SK-N-SH (cell line): ENCODE measurements at regions not wholly inside any gene's neighbourhood (a gene's known extent, or its start where the extent isn't known, plus 50 kb on each side); places are given as distances from the start of the nearest gene placed in this dataset.

ENCODE experiments used
- CTCF ChIA-PET: fragments of 300-600, 350-600 bp; formaldehyde crosslinking; extraction: SDS; loops from one replicate; lab custom pipeline; 2021; lab: Yijun Ruan, JAX
- POLR2A ChIA-PET: fragments of 350-600 bp; sonication (Branson Sonifier 250); formaldehyde crosslinking; extraction: SDS; loops from one replicate; lab custom pipeline; 2020; ENCODE audit warnings: antibody characterized with exemption, inconsistent platforms; lab: Yijun Ruan, JAX
- DNase-seq: peaks from one replicate; pipeline ENCODE4 v3.0.0; 2012
- H2AFZ ChIP-seq: fragments of 200-600 bp; sonication (generic); 2 replicates; pipeline ENCODE4 v1.8.1; 2016; ENCODE audit warnings: antibody characterized with exemption, mild to moderate bottlenecking, low read depth
- H3F3A ChIP-seq: fragments of 200-600 bp; sonication (generic); replicated peaks from 2 replicates; pipeline ENCODE3; 2016; ENCODE audit warnings: antibody characterized with exemption, mild to moderate bottlenecking; ENCODE audit not compliant: insufficient read depth
- H3K27ac ChIP-seq, 2 experiments: fragments of 200-500 bp in 1 of 2; fragments of 200-600 bp in 1 of 2; sonication (Bioruptor generic) in 1 of 2; sonication (generic), shearing (Covaris generic) in 1 of 2; 2 replicates each; pipeline versions ENCODE4 v1.5.1 to v1.6.1; 2014 to 2016; ENCODE audit warnings: low read depth in 2 of 2, inconsistent platforms in 1 of 2, low read length in 1 of 2, mild to moderate bottlenecking in 1 of 2, mixed read lengths in 1 of 2
- H3K27me3 ChIP-seq: fragments of 200-600 bp; sonication (generic), shearing (Covaris generic); 2 replicates; pipeline ENCODE4 v1.6.1; 2016; ENCODE audit warnings: mixed run types; ENCODE audit not compliant: insufficient read depth
- H3K36me3 ChIP-seq, 2 experiments: fragments of 200-500 bp in 1 of 2; fragments of 200-600 bp in 1 of 2; sonication (Bioruptor generic) in 1 of 2; sonication (generic) in 1 of 2; replicated peaks in 1 of 2; 2 replicates each; pipeline versions ENCODE3 to v1.5.1; 2014 to 2016; ENCODE audit warnings: low read length in 1 of 2, mild to moderate bottlenecking in 1 of 2; ENCODE audit not compliant: insufficient read depth in 2 of 2, control insufficient read depth in 1 of 2
- H3K4me1 ChIP-seq, 2 experiments: fragments of 200-500 bp in 1 of 2; fragments of 200-600 bp in 1 of 2; sonication (Bioruptor generic) in 1 of 2; sonication (generic), shearing (Covaris generic) in 1 of 2; 2 replicates each; pipeline versions ENCODE4 v1.5.1 to v1.6.1; 2014 to 2016; ENCODE audit warnings: low read depth in 1 of 2, low read length in 1 of 2, mixed run types in 1 of 2; ENCODE audit not compliant: insufficient read depth in 2 of 2, control insufficient read depth in 1 of 2
- H3K4me2 ChIP-seq: fragments of 200-600 bp; sonication (generic), shearing (Covaris generic); 2 replicates; pipeline ENCODE4 v1.6.1; 2017; ENCODE audit warnings: mixed run types
- H3K4me3 ChIP-seq, 2 experiments: fragments of 200-500 bp in 1 of 2; fragments of 200-600 bp in 1 of 2; sonication (Bioruptor generic) in 1 of 2; sonication (generic), shearing (Covaris generic) in 1 of 2; 2 replicates each; pipeline versions ENCODE4 v1.5.1 to v1.8.1; 2014 to 2016; ENCODE audit warnings: low read depth in 2 of 2, inconsistent platforms in 1 of 2, low read length in 1 of 2, mild to moderate bottlenecking in 1 of 2, mixed read lengths in 1 of 2, moderate library complexity in 1 of 2
- H3K79me2 ChIP-seq: fragments of 200-600 bp; sonication (generic); 2 replicates; pipeline ENCODE4 v1.8.1; 2017; ENCODE audit warnings: mild to moderate bottlenecking; ENCODE audit not compliant: insufficient read depth
- H3K9ac ChIP-seq: fragments of 200-600 bp; sonication (generic); 2 replicates; pipeline ENCODE4 v1.6.1; 2017; ENCODE audit warnings: mixed run types
- H3K9me2 ChIP-seq: fragments of 200-600 bp; sonication (generic); 2 replicates; pipeline ENCODE4 v1.6.1; 2017; ENCODE audit warnings: mixed run types
- H3K9me3 ChIP-seq: fragments of 200-600 bp; sonication (generic); 2 replicates; pipeline ENCODE4 v1.6.1; 2017; ENCODE audit warnings: mixed run types, mild to moderate bottlenecking, moderate library complexity
- H4K20me1 ChIP-seq: fragments of 200-600 bp; sonication (generic); 2 replicates; pipeline ENCODE4 v1.6.1; 2017; ENCODE audit warnings: mild to moderate bottlenecking, mixed run types; ENCODE audit not compliant: insufficient read depth
- ELF1 ChIP-seq: IDR thresholded peaks from 2 replicates; pipeline ENCODE4 v1.4.0; 2012
- EP300 ChIP-seq, 2 experiments: IDR thresholded peaks; 2 replicates each; pipeline versions ENCODE4 v1.4.0 to v1.6.1; 2012; ENCODE audit warnings: borderline replicate concordance in 1 of 2, low read depth in 1 of 2, low read length in 1 of 2
- FOSL2 ChIP-seq: IDR thresholded peaks from 2 replicates; pipeline ENCODE4 v1.4.0; 2012; ENCODE audit warnings: low read depth, mild to moderate bottlenecking, moderate library complexity, borderline replicate concordance
- FOXM1 ChIP-seq: IDR thresholded peaks from 2 replicates; pipeline ENCODE4 v1.4.0; 2012; ENCODE audit warnings: low read depth, mild to moderate bottlenecking
- GATA2 ChIP-seq: sonication (generic); formaldehyde crosslinking; IDR thresholded peaks from 2 replicates; pipeline ENCODE4 v1.5.0; 2020; ENCODE audit warnings: mild to moderate bottlenecking, missing genetic modification reagents
- JUND ChIP-seq: IDR thresholded peaks from 2 replicates; pipeline ENCODE4 v1.4.0; 2012
- MXI1 ChIP-seq: IDR thresholded peaks from 2 replicates; pipeline ENCODE4 v1.6.1; 2012; ENCODE audit warnings: mild to moderate bottlenecking, low read depth, low read length, improper control_type of control experiment
- NFIC ChIP-seq: IDR thresholded peaks from 2 replicates; pipeline ENCODE4 v1.4.0; 2012; ENCODE audit warnings: borderline replicate concordance
- NRF1 ChIP-seq: IDR thresholded peaks from 2 replicates; pipeline ENCODE4 v1.6.1; 2012; ENCODE audit warnings: low read depth, mild to moderate bottlenecking, low read length
- PBX3 ChIP-seq: IDR thresholded peaks from 2 replicates; pipeline ENCODE4; 2012
- POLR2AphosphoS5 ChIP-seq: IDR thresholded peaks from 2 replicates; pipeline ENCODE4 v1.6.1; 2012; ENCODE audit warnings: low read depth, low read length
- RAD21 ChIP-seq: IDR thresholded peaks from 2 replicates; pipeline ENCODE4 v1.6.1; 2012; ENCODE audit warnings: mild to moderate bottlenecking, low read length
- RCOR1 ChIP-seq: fragments of 150-350 bp; IDR thresholded peaks from 2 replicates; pipeline ENCODE4 v1.6.1; 2017; ENCODE audit warnings: antibody characterized with exemption, low read length
- REST ChIP-seq: IDR thresholded peaks from 2 replicates; pipeline ENCODE4 v1.6.1; 2012; ENCODE audit warnings: mild to moderate bottlenecking, low read depth, low read length, moderate library complexity
- RFX5 ChIP-seq: IDR thresholded peaks from 2 replicates; pipeline ENCODE4 v1.6.1; 2012; ENCODE audit warnings: mild to moderate bottlenecking, improper control_type of control experiment, low read length
- RXRA ChIP-seq: IDR thresholded peaks from 2 replicates; pipeline ENCODE4 v1.4.0; 2012; ENCODE audit warnings: low read depth, mild to moderate bottlenecking, borderline replicate concordance
- SIN3A ChIP-seq: IDR thresholded peaks from 2 replicates; pipeline ENCODE4 v1.6.1; 2012; ENCODE audit warnings: low read depth, mild to moderate bottlenecking, low read length, moderate library complexity, borderline replicate concordance
- TAF1 ChIP-seq: IDR thresholded peaks from 2 replicates; pipeline ENCODE4 v1.6.1; 2012; ENCODE audit warnings: low read depth, mild to moderate bottlenecking, low read length, moderate library complexity, borderline replicate concordance
- TCF12 ChIP-seq: IDR thresholded peaks from 2 replicates; pipeline ENCODE4 v1.4.0; 2012
- TEAD4 ChIP-seq: IDR thresholded peaks from 2 replicates; pipeline ENCODE4 v1.4.0; 2012; ENCODE audit warnings: mild to moderate bottlenecking, borderline replicate concordance; ENCODE audit not compliant: insufficient read depth
- USF1 ChIP-seq: IDR thresholded peaks from 2 replicates; pipeline ENCODE4 v1.4.0; 2012; ENCODE audit warnings: low read depth, borderline replicate concordance
- USF2 ChIP-seq: fragments of 150-350 bp; IDR thresholded peaks from 2 replicates; pipeline ENCODE4 v1.6.1; 2017; ENCODE audit warnings: antibody characterized with exemption, low read length, low read depth, borderline replicate concordance
- YY1 ChIP-seq: IDR thresholded peaks from 2 replicates; pipeline ENCODE4 v1.4.0; 2012; ENCODE audit warnings: low read depth, mild to moderate bottlenecking
- TF ChIP-seq, protein P1 (sequence below): IDR thresholded peaks from 2 replicates; pipeline ENCODE4 v1.4.0; 2012; ENCODE audit warnings: low read depth, borderline replicate concordance
- TF ChIP-seq, protein P2 (sequence below): IDR thresholded peaks from 2 replicates; pipeline ENCODE4 v1.4.0; 2012; ENCODE audit warnings: low read depth
- TF ChIP-seq, protein P3 (sequence below): fragments of 200-600 bp; sonication (generic); IDR thresholded peaks from 2 replicates; pipeline ENCODE4 v1.6.1; 2017; ENCODE audit warnings: antibody characterized with exemption, mild to moderate bottlenecking, moderate library complexity

- Histone ChIP-seq H4K20me1 (no peaks in the 10 kb centered on the region), H3K36me3 (no peaks in the 10 kb centered on the region), H3K27me3 (no peaks in the 10 kb centered on the region), H3F3A (no peaks in the 10 kb centered on the region), H3K4me3 (no peak overlapping the region), H3K9me2 (no peaks in the 10 kb centered on the region), H3K27ac (peak overlapping the region; percentile 15 to 76; a peak in 2 of 4 replicates), H3K9me3 (no peaks in the 10 kb centered on the region), H3K4me2 (no peak overlapping the region), H3K4me1 (no peaks in the 10 kb centered on the region; a peak in 1 of 4 replicates), H3K79me2 (no peaks in the 10 kb centered on the region), H3K9ac (no peak overlapping the region), H2AFZ (no peak overlapping the region)
- ChIA-PET POLR2A (no interaction called here), CTCF (no interaction called here)
- no peak for DNase-seq
- no peak for TF ChIP-seq TAF1
- no peak for TF ChIP-seq RCOR1
- TF ChIP-seq, protein P1, sequence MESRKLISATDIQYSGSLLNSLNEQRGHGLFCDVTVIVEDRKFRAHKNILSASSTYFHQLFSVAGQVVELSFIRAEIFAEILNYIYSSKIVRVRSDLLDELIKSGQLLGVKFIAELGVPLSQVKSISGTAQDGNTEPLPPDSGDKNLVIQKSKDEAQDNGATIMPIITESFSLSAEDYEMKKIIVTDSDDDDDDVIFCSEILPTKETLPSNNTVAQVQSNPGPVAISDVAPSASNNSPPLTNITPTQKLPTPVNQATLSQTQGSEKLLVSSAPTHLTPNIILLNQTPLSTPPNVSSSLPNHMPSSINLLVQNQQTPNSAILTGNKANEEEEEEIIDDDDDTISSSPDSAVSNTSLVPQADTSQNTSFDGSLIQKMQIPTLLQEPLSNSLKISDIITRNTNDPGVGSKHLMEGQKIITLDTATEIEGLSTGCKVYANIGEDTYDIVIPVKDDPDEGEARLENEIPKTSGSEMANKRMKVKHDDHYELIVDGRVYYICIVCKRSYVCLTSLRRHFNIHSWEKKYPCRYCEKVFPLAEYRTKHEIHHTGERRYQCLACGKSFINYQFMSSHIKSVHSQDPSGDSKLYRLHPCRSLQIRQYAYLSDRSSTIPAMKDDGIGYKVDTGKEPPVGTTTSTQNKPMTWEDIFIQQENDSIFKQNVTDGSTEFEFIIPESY, result no peak
- no peak for TF ChIP-seq NRF1
- no peak for TF ChIP-seq SIN3A
- peak; percentile 43 to 60; a peak in 2 of 4 replicates for TF ChIP-seq EP300 (IDR thresholded peaks at IDR 0.05; ENCODE audit: borderline replicate concordance in 1 of 2, low read depth in 1 of 2, low read length in 1 of 2)
- peak; percentile 65 for TF ChIP-seq JUND
- TF ChIP-seq, protein P2, sequence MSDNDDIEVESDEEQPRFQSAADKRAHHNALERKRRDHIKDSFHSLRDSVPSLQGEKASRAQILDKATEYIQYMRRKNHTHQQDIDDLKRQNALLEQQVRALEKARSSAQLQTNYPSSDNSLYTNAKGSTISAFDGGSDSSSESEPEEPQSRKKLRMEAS, result no peak
- TF ChIP-seq GATA2 (CRISPR knock-in tag), result no peak
- TF ChIP-seq RAD21, result no peak
- no peak for TF ChIP-seq RXRA
- no peak for TF ChIP-seq YY1
- TF ChIP-seq TEAD4, result no peak
- TF ChIP-seq FOXM1, result no peak; the same call in 1 of the 2 replicates
- TF ChIP-seq, protein P3, sequence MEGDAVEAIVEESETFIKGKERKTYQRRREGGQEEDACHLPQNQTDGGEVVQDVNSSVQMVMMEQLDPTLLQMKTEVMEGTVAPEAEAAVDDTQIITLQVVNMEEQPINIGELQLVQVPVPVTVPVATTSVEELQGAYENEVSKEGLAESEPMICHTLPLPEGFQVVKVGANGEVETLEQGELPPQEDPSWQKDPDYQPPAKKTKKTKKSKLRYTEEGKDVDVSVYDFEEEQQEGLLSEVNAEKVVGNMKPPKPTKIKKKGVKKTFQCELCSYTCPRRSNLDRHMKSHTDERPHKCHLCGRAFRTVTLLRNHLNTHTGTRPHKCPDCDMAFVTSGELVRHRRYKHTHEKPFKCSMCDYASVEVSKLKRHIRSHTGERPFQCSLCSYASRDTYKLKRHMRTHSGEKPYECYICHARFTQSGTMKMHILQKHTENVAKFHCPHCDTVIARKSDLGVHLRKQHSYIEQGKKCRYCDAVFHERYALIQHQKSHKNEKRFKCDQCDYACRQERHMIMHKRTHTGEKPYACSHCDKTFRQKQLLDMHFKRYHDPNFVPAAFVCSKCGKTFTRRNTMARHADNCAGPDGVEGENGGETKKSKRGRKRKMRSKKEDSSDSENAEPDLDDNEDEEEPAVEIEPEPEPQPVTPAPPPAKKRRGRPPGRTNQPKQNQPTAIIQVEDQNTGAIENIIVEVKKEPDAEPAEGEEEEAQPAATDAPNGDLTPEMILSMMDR, result no peak
- no peak for TF ChIP-seq RFX5
- peak; percentile 88 for TF ChIP-seq TCF12
- TF ChIP-seq REST, result no peak
- TF ChIP-seq FOSL2, result peak; percentile 53; the same call in 1 of the 2 replicates
- no peak for TF ChIP-seq MXI1
- TF ChIP-seq USF2, result no peak
- peak; percentile 80 for TF ChIP-seq NFIC
- TF ChIP-seq USF1, result no peak
- no peak for TF ChIP-seq POLR2AphosphoS5
- peak; percentile 76 for TF ChIP-seq PBX3
- no peak for TF ChIP-seq ELF1
Observed at GRCh38 chr1:79716447-79716846, 709.9 kb upstream of the ADGRL4 start.
